H1 (cell line): ENCODE measurements at regions not wholly inside any gene's neighbourhood (a gene's known extent, or its start where the extent isn't known, plus 50 kb on each side); places are given as distances from the start of the nearest gene placed in this dataset.

ENCODE experiments used
- CTCF ChIA-PET: fragments of 300-600 bp; sonication (Branson Sonifier 250); formaldehyde crosslinking; loops from one replicate; lab custom pipeline; 2021; ENCODE audit not compliant: partially characterized antibody; lab: Charles Lee
- POLR2A ChIA-PET: fragments of 300-600 bp; sonication (Branson Sonifier 250); formaldehyde crosslinking; loops from one replicate; lab custom pipeline; 2021; ENCODE audit warnings: inconsistent platforms; ENCODE audit not compliant: partially characterized antibody; lab: Charles Lee
- DNase-seq, 2 experiments: peaks; one replicate each; pipeline versions ENCODE4 v3.0.0 to v3.0.0-alpha.2; 2010 to 2022; ENCODE audit warnings: low spot score in 2 of 2, low read depth in 1 of 2, mixed read lengths in 1 of 2
- FAIRE-seq: peaks from 2 replicates; lab custom pipeline; 2011; peaks lifted over from hg19 to GRCh38; lab: Jason Lieb, UNC
- H2AFZ ChIP-seq: 2 replicates; pipeline ENCODE4 v1.8.1; 2012; ENCODE audit warnings: low read length, inconsistent platforms
- H2AK5ac ChIP-seq: 2 replicates; pipeline ENCODE4 v1.6.1; 2013; ENCODE audit warnings: low read depth, low read length
- H2BK120ac ChIP-seq: replicated peaks from 2 replicates; pipeline ENCODE3; 2013; ENCODE audit warnings: low read depth, low read length, inconsistent platforms
- H2BK12ac ChIP-seq: 2 replicates; pipeline ENCODE4 v1.6.1; 2013; ENCODE audit warnings: low read depth, low read length
- H2BK15ac ChIP-seq: 2 replicates; pipeline ENCODE4 v1.6.1; 2013; ENCODE audit warnings: low read length
- H2BK20ac ChIP-seq: 2 replicates; pipeline ENCODE4 v1.6.1; 2013; ENCODE audit warnings: low read length
- H2BK5ac ChIP-seq: 2 replicates; pipeline ENCODE4 v1.6.1; 2013; ENCODE audit warnings: low read depth, low read length
- H3K14ac ChIP-seq: 2 replicates; pipeline ENCODE4 v1.6.1; 2013; ENCODE audit warnings: inconsistent platforms; ENCODE audit not compliant: insufficient read length
- H3K18ac ChIP-seq: 2 replicates; pipeline ENCODE4 v1.6.1; 2013; ENCODE audit warnings: low read length; ENCODE audit errors: extremely low read depth
- H3K23ac ChIP-seq: 2 replicates; pipeline ENCODE4 v1.6.1; 2013; ENCODE audit warnings: inconsistent platforms; ENCODE audit not compliant: insufficient read length
- H3K23me2 ChIP-seq: 2 replicates; pipeline ENCODE4 v1.6.1; 2013; ENCODE audit warnings: low read depth, low read length
- H3K27ac ChIP-seq: 2 replicates; pipeline ENCODE4 v1.6.1; 2011; ENCODE audit warnings: low read depth, low read length, inconsistent platforms
- H3K27me3 ChIP-seq, 4 experiments: replicated peaks in 1 of 4; 1 replicate in 1 of 4; 2 replicates in 3 of 4; pipeline versions ENCODE4 v1.6.1 to v1.8.1; 2011 to 2013; ENCODE audit warnings: low read length in 3 of 4, mild to moderate bottlenecking in 3 of 4, inconsistent platforms in 2 of 4, mixed read lengths in 2 of 4, moderate library complexity in 1 of 4; ENCODE audit not compliant: control insufficient read depth in 3 of 4, insufficient read depth in 3 of 4; ENCODE audit errors: extremely low read depth in 1 of 4
- H3K36me3 ChIP-seq, 4 experiments: 2 replicates each; pipeline versions ENCODE4 v1.6.1 to v1.8.1; 2011 to 2013; ENCODE audit warnings: mild to moderate bottlenecking in 4 of 4, low read length in 3 of 4, moderate library complexity in 2 of 4, control low read depth in 1 of 4, inconsistent platforms in 1 of 4; ENCODE audit not compliant: insufficient read depth in 4 of 4, control insufficient read depth in 2 of 4
- H3K4ac ChIP-seq: replicated peaks from 2 replicates; pipeline ENCODE3; 2013; ENCODE audit warnings: low read length, low read depth, mixed read lengths, inconsistent platforms; ENCODE audit not compliant: insufficient read length
- H3K4me1 ChIP-seq, 4 experiments: replicated peaks in 1 of 4; 1 replicate in 1 of 4; 2 replicates in 3 of 4; pipeline versions ENCODE4 v1.6.1 to v1.8.1; 2011 to 2013; ENCODE audit warnings: low read length in 3 of 4, inconsistent platforms in 2 of 4, mixed read lengths in 1 of 4; ENCODE audit not compliant: insufficient read depth in 4 of 4, control insufficient read depth in 3 of 4
- H3K4me2 ChIP-seq, 2 experiments: 2 replicates each; pipeline versions ENCODE4 v1.6.1 to v1.8.1; 2011 to 2013; ENCODE audit warnings: low read depth in 2 of 2, low read length in 2 of 2, control low read depth in 1 of 2, inconsistent platforms in 1 of 2, mild to moderate bottlenecking in 1 of 2; ENCODE audit not compliant: insufficient read depth in 1 of 2
- H3K4me3 ChIP-seq, 4 experiments: fragments of 200-600, 300-600 bp in 1 of 4; sonication (generic), shearing (Covaris generic), sonication (Bioruptor Twin) in 1 of 4; 2 replicates each; pipeline versions ENCODE4 v1.5.1 to v1.8.1; 2011 to 2016; ENCODE audit warnings: low read length in 4 of 4, low read depth in 3 of 4, control low read depth in 2 of 4, inconsistent platforms in 2 of 4, mild to moderate bottlenecking in 2 of 4, mixed read lengths in 1 of 4, moderate library complexity in 1 of 4; ENCODE audit not compliant: insufficient read depth in 2 of 4; ENCODE audit errors: extremely low read depth in 1 of 4
- H3K56ac ChIP-seq: replicated peaks from 2 replicates; pipeline ENCODE3; 2013; ENCODE audit warnings: low read depth, mild to moderate bottlenecking, mixed read lengths, low read length, inconsistent platforms; ENCODE audit not compliant: insufficient read length
- H3K79me1 ChIP-seq: 2 replicates; pipeline ENCODE4 v1.6.1; 2013; ENCODE audit warnings: low read depth, low read length, control low read depth
- H3K79me2 ChIP-seq, 2 experiments: 2 replicates each; pipeline versions ENCODE4 v1.6.1 to v1.8.1; 2012 to 2013; ENCODE audit warnings: low read length in 2 of 2, mild to moderate bottlenecking in 2 of 2, inconsistent platforms in 1 of 2; ENCODE audit not compliant: insufficient read depth in 2 of 2, control insufficient read depth in 1 of 2
- H3K9ac ChIP-seq, 4 experiments: replicated peaks in 1 of 4; 1 replicate in 1 of 4; 2 replicates in 3 of 4; pipeline versions ENCODE4 v1.6.1 to v1.8.1; 2011 to 2013; ENCODE audit warnings: low read depth in 3 of 4, low read length in 3 of 4, control low read depth in 2 of 4, mild to moderate bottlenecking in 2 of 4, moderate library complexity in 2 of 4, inconsistent platforms in 1 of 4; ENCODE audit errors: extremely low read depth in 1 of 4
- H3K9me3 ChIP-seq, 2 experiments: 2 replicates each; pipeline versions ENCODE4 v1.6.1 to v1.8.1; 2012 to 2013; ENCODE audit warnings: mild to moderate bottlenecking in 2 of 2, moderate library complexity in 2 of 2, control low read depth in 1 of 2, inconsistent platforms in 1 of 2, low read depth in 1 of 2, low read length in 1 of 2, mixed read lengths in 1 of 2; ENCODE audit not compliant: insufficient read depth in 2 of 2
- H4K20me1 ChIP-seq, 2 experiments: replicated peaks in 1 of 2; 2 replicates each; pipeline versions ENCODE3 to v1.8.1; 2011 to 2013; ENCODE audit warnings: inconsistent platforms in 2 of 2, low read length in 2 of 2, mild to moderate bottlenecking in 1 of 2; ENCODE audit not compliant: insufficient read depth in 2 of 2, control insufficient read depth in 1 of 2
- H4K5ac ChIP-seq: 2 replicates; pipeline ENCODE4 v1.6.1; 2013; ENCODE audit warnings: low read length, low read depth, mixed read lengths, inconsistent platforms; ENCODE audit not compliant: insufficient read length
- H4K8ac ChIP-seq: 2 replicates; pipeline ENCODE4 v1.8.0; 2013; ENCODE audit warnings: mild to moderate bottlenecking, moderate library complexity, low read length, inconsistent platforms; ENCODE audit not compliant: insufficient read depth; ENCODE audit errors: extremely low read depth
- H4K91ac ChIP-seq: replicated peaks from 2 replicates; pipeline ENCODE3; 2013; ENCODE audit warnings: low read length, mixed read lengths, inconsistent platforms; ENCODE audit not compliant: insufficient read length
- CREB1 ChIP-seq: IDR thresholded peaks from 2 replicates; pipeline ENCODE4 v1.6.1; 2012; ENCODE audit warnings: inconsistent platforms
- CTCF ChIP-seq, 3 experiments: IDR thresholded peaks; 1 replicate in 2 of 3; 2 replicates in 1 of 3; pipeline versions ENCODE4 v1.5.1 to v1.6.1; 2011; ENCODE audit warnings: low read length in 3 of 3, mild to moderate bottlenecking in 3 of 3, inconsistent platforms in 2 of 3, low read depth in 1 of 3, moderate library complexity in 1 of 3; ENCODE audit not compliant: insufficient read depth in 1 of 3; ENCODE audit errors: control extremely low read depth in 1 of 3
- EGR1 ChIP-seq: IDR thresholded peaks from 2 replicates; pipeline ENCODE4 v1.6.1; 2011; ENCODE audit warnings: low read depth, low read length, borderline replicate concordance
- NRF1 ChIP-seq: IDR thresholded peaks from 2 replicates; pipeline ENCODE4 v1.6.1; 2011; ENCODE audit warnings: mild to moderate bottlenecking, low read depth, low read length, improper control_type of control experiment
- POU5F1 ChIP-seq: IDR thresholded peaks from 2 replicates; pipeline ENCODE4 v1.6.1; 2011; ENCODE audit warnings: low read depth, mild to moderate bottlenecking, low read length, moderate library complexity
- RNF2 ChIP-seq: fragments of 200-900, 300-1000 bp; sonication (generic); IDR thresholded peaks from 2 replicates; pipeline ENCODE4 v1.7.1; 2016; ENCODE audit warnings: borderline replicate concordance, low read depth, mild to moderate bottlenecking, antibody characterized with exemption, low read length; ENCODE audit not compliant: poor library complexity, severe bottlenecking; ENCODE audit errors: missing control alignments
- RXRA ChIP-seq: IDR thresholded peaks from 2 replicates; pipeline ENCODE4 v1.6.1; 2011; ENCODE audit warnings: low read depth, mild to moderate bottlenecking, low read length, moderate library complexity; ENCODE audit not compliant: insufficient read depth
- SIN3A ChIP-seq, 2 experiments: IDR thresholded peaks in 1 of 2; conservative IDR thresholded peaks in 1 of 2; 2 replicates each; pipeline ENCODE4 v1.6.1; 2011 to 2012; ENCODE audit warnings: low read length in 2 of 2, improper control_type of control experiment in 1 of 2, low read depth in 1 of 2, mild to moderate bottlenecking in 1 of 2
- SP1 ChIP-seq: IDR thresholded peaks from 2 replicates; pipeline ENCODE4 v1.6.1; 2011; ENCODE audit warnings: low read depth, low read length
- TBP ChIP-seq: IDR thresholded peaks from 2 replicates; pipeline ENCODE4 v1.6.1; 2011; ENCODE audit warnings: low read depth, low read length, improper control_type of control experiment
- WGBS, 2 experiments: shearing (Covaris generic) in 1 of 2; methylation state at CpG; one replicate each; pipeline versions ENCODE4 v1.1.6 to v1.1.7; 2013 to 2015; ENCODE audit warnings: low lambda C conversion rate in 2 of 2, mixed read lengths in 2 of 2, inconsistent platforms in 1 of 2, low coverage in 1 of 2, missing lambda C conversion rate in 1 of 2; ENCODE audit not compliant: insufficient replicate concordance in 2 of 2, insufficient coverage in 1 of 2, insufficient read length in 1 of 2; ENCODE audit errors: extremely low coverage in 1 of 2, missing lambda C conversion rate in 1 of 2; 5-methylcytosine and 5-hydroxymethylcytosine counted together

GRCh38 chr4:19152264-19152663 lies 1099.4 kb upstream of the SLIT2 start:
- Histone ChIP-seq H2BK5ac (no peak overlapping the region), H2BK120ac (no peak overlapping the region), H3K4me1 (no peaks in the 10 kb centered on the region), H3K79me1 (no peaks in the 10 kb centered on the region), H3K4ac (no peak overlapping the region), H3K4me3 (no peak overlapping the region), H2BK15ac (no peak overlapping the region), H4K91ac (no peak overlapping the region), H3K4me2 (no peak overlapping the region), H3K18ac (no peak overlapping the region), H3K9me3 (0 out of 4 replicates have a peak, but pooled peaks cover 0 to 4% of the 10 kb centered on the region in 2 experiments), H2BK12ac (no peak overlapping the region), H2AK5ac (no peak overlapping the region), H4K20me1 (no peaks in the 10 kb centered on the region), H4K5ac (no peak overlapping the region), H2BK20ac (no peak overlapping the region), H3K27ac (no peak overlapping the region), H3K23ac (no peak overlapping the region), H2AFZ (no peak overlapping the region), H3K9ac (no peak overlapping the region), H3K56ac (no peak overlapping the region), H4K8ac (no peak overlapping the region), H3K36me3 (no peaks in the 10 kb centered on the region), H3K79me2 (no peaks in the 10 kb centered on the region), H3K27me3 (no peaks in the 10 kb centered on the region), H3K14ac (no peak overlapping the region), H3K23me2 (no peaks in the 10 kb centered on the region)
- 97% methylated on average over 2 of the region's 2 CpGs; no CpG with 5 or more reads in 1 of the 2 experiments for WGBS, 2 experiments
- DNase-seq (no peak), FAIRE-seq (no peak)
- ChIA-PET CTCF (no interaction called here), POLR2A (no interaction called here)
- TF ChIP-seq RXRA (no peak), POU5F1 (no peak), RNF2 (no peak), EGR1 (no peak), SIN3A (conservative IDR thresholded peaks at IDR 0.05 in 1 of 2, IDR thresholded peaks at IDR 0.05 in 1 of 2; ENCODE audit: low read depth in 1 of 2, low read length in 2 of 2) (no peak), CTCF (IDR thresholded peaks at IDR 0.05; ENCODE audit: control extremely low read depth in 1 of 3, insufficient read depth in 1 of 3, low read depth in 1 of 3, low read length in 3 of 3) (no peak), NRF1 (no peak), CREB1 (no peak), TBP (no peak), SP1 (no peak)
